Islet precursor cell (in vitro differentiated cells): ENCODE measurements at regions not wholly inside any gene's neighbourhood (a gene's known extent, or its start where the extent isn't known, plus 50 kb on each side); places are given as distances from the start of the nearest gene placed in this dataset.

Experiments used
- DNase-seq: peaks from one replicate; pipeline ENCODE4 v3.0.0-alpha.2; 2018

GRCh38 chr3:194837457-194838127 lies 151.9 kb downstream of the FAM43A start:
- no peak for DNase-seq

GRCh38 chr3:194838236-194838635 lies 152.6 kb downstream of the FAM43A start:
- no peak for DNase-seq

- peak; percentile 94 for DNase-seq
Observed at GRCh38 chr3:194840661-194841514, 155.2 kb downstream of the FAM43A start.

GRCh38 chr3:194841515-194841841 lies 155.8 kb downstream of the FAM43A start:
- DNase-seq, result no peak

GRCh38 chr3:194843556-194843955 lies 157.9 kb downstream of the FAM43A start:
- DNase-seq, result no peak

- DNase-seq, result no peak
Observed at GRCh38 chr3:194844046-194844445, 158.4 kb downstream of the FAM43A start.

GRCh38 chr3:194849166-194849875 lies 163.6 kb downstream of the FAM43A start:
- peak; percentile 69 for DNase-seq

GRCh38 chr3:194851254-194851653 lies 165.6 kb downstream of the FAM43A start:
- no peak for DNase-seq

- no peak for DNase-seq
Observed at GRCh38 chr3:194851941-194852340, 166.3 kb downstream of the FAM43A start.

GRCh38 chr3:194852345-194852744 lies 166.7 kb downstream of the FAM43A start:
- DNase-seq, result peak; percentile 60

GRCh38 chr3:194852831-194853508 lies 167.3 kb downstream of the FAM43A start:
- DNase-seq, result peak; percentile 64

GRCh38 chr3:194854206-194854605 lies 168.5 kb downstream of the FAM43A start:
- DNase-seq, result no peak

GRCh38 chr3:194854659-194855390 lies 169.1 kb downstream of the FAM43A start:
- no peak for DNase-seq

GRCh38 chr3:194856296-194856695 lies 170.6 kb downstream of the FAM43A start:
- DNase-seq, result no peak

- DNase-seq, result no peak
Observed at GRCh38 chr3:194857469-194858113, 171.9 kb downstream of the FAM43A start.

GRCh38 chr3:194858382-194858781 lies 172.7 kb downstream of the FAM43A start:
- DNase-seq, result no peak

- no peak for DNase-seq
Observed at GRCh38 chr3:194860725-194861124, 175.0 kb downstream of the FAM43A start.

GRCh38 chr3:194861375-194861774 lies 175.7 kb downstream of the FAM43A start:
- DNase-seq, result no peak

- no peak for DNase-seq
Observed at GRCh38 chr3:194865061-194865460, 179.4 kb downstream of the FAM43A start.

GRCh38 chr3:194865615-194866014 lies 179.9 kb downstream of the FAM43A start:
- no peak for DNase-seq

- no peak for DNase-seq
Observed at GRCh38 chr3:194866236-194866635, 180.6 kb downstream of the FAM43A start.
